H1 (cell line): ENCODE measurements at regions not wholly inside any gene's neighbourhood (a gene's known extent, or its start where the extent isn't known, plus 50 kb on each side); places are given as distances from the start of the nearest gene placed in this dataset.

Experiments
- CTCF ChIA-PET: fragments of 300-600 bp; sonication (Branson Sonifier 250); formaldehyde crosslinking; loops from one replicate; lab custom pipeline; 2021; ENCODE audit not compliant: partially characterized antibody; lab: Charles Lee
- POLR2A ChIA-PET: fragments of 300-600 bp; sonication (Branson Sonifier 250); formaldehyde crosslinking; loops from one replicate; lab custom pipeline; 2021; ENCODE audit warnings: inconsistent platforms; ENCODE audit not compliant: partially characterized antibody; lab: Charles Lee
- DNase-seq, 2 experiments: peaks; one replicate each; pipeline versions ENCODE4 v3.0.0 to v3.0.0-alpha.2; 2010 to 2022; ENCODE audit warnings: low spot score in 2 of 2, low read depth in 1 of 2, mixed read lengths in 1 of 2
- FAIRE-seq: peaks from 2 replicates; lab custom pipeline; 2011; peaks lifted over from hg19 to GRCh38; lab: Jason Lieb, UNC
- H2AFZ ChIP-seq: 2 replicates; pipeline ENCODE4 v1.8.1; 2012; ENCODE audit warnings: low read length, inconsistent platforms
- H2AK5ac ChIP-seq: 2 replicates; pipeline ENCODE4 v1.6.1; 2013; ENCODE audit warnings: low read depth, low read length
- H2BK120ac ChIP-seq: replicated peaks from 2 replicates; pipeline ENCODE3; 2013; ENCODE audit warnings: low read depth, low read length, inconsistent platforms
- H2BK12ac ChIP-seq: 2 replicates; pipeline ENCODE4 v1.6.1; 2013; ENCODE audit warnings: low read depth, low read length
- H2BK15ac ChIP-seq: 2 replicates; pipeline ENCODE4 v1.6.1; 2013; ENCODE audit warnings: low read length
- H2BK20ac ChIP-seq: 2 replicates; pipeline ENCODE4 v1.6.1; 2013; ENCODE audit warnings: low read length
- H2BK5ac ChIP-seq: 2 replicates; pipeline ENCODE4 v1.6.1; 2013; ENCODE audit warnings: low read depth, low read length
- H3K14ac ChIP-seq: 2 replicates; pipeline ENCODE4 v1.6.1; 2013; ENCODE audit warnings: inconsistent platforms; ENCODE audit not compliant: insufficient read length
- H3K18ac ChIP-seq: 2 replicates; pipeline ENCODE4 v1.6.1; 2013; ENCODE audit warnings: low read length; ENCODE audit errors: extremely low read depth
- H3K23ac ChIP-seq: 2 replicates; pipeline ENCODE4 v1.6.1; 2013; ENCODE audit warnings: inconsistent platforms; ENCODE audit not compliant: insufficient read length
- H3K23me2 ChIP-seq: 2 replicates; pipeline ENCODE4 v1.6.1; 2013; ENCODE audit warnings: low read depth, low read length
- H3K27ac ChIP-seq: 2 replicates; pipeline ENCODE4 v1.6.1; 2011; ENCODE audit warnings: low read depth, low read length, inconsistent platforms
- H3K27me3 ChIP-seq, 4 experiments: replicated peaks in 1 of 4; 1 replicate in 1 of 4; 2 replicates in 3 of 4; pipeline versions ENCODE4 v1.6.1 to v1.8.1; 2011 to 2013; ENCODE audit warnings: low read length in 3 of 4, mild to moderate bottlenecking in 3 of 4, inconsistent platforms in 2 of 4, mixed read lengths in 2 of 4, moderate library complexity in 1 of 4; ENCODE audit not compliant: control insufficient read depth in 3 of 4, insufficient read depth in 3 of 4; ENCODE audit errors: extremely low read depth in 1 of 4
- H3K36me3 ChIP-seq, 4 experiments: 2 replicates each; pipeline versions ENCODE4 v1.6.1 to v1.8.1; 2011 to 2013; ENCODE audit warnings: mild to moderate bottlenecking in 4 of 4, low read length in 3 of 4, moderate library complexity in 2 of 4, control low read depth in 1 of 4, inconsistent platforms in 1 of 4; ENCODE audit not compliant: insufficient read depth in 4 of 4, control insufficient read depth in 2 of 4
- H3K4ac ChIP-seq: replicated peaks from 2 replicates; pipeline ENCODE3; 2013; ENCODE audit warnings: low read length, low read depth, mixed read lengths, inconsistent platforms; ENCODE audit not compliant: insufficient read length
- H3K4me1 ChIP-seq, 4 experiments: replicated peaks in 1 of 4; 1 replicate in 1 of 4; 2 replicates in 3 of 4; pipeline versions ENCODE4 v1.6.1 to v1.8.1; 2011 to 2013; ENCODE audit warnings: low read length in 3 of 4, inconsistent platforms in 2 of 4, mixed read lengths in 1 of 4; ENCODE audit not compliant: insufficient read depth in 4 of 4, control insufficient read depth in 3 of 4
- H3K4me2 ChIP-seq, 2 experiments: 2 replicates each; pipeline versions ENCODE4 v1.6.1 to v1.8.1; 2011 to 2013; ENCODE audit warnings: low read depth in 2 of 2, low read length in 2 of 2, control low read depth in 1 of 2, inconsistent platforms in 1 of 2, mild to moderate bottlenecking in 1 of 2; ENCODE audit not compliant: insufficient read depth in 1 of 2
- H3K4me3 ChIP-seq, 4 experiments: fragments of 200-600, 300-600 bp in 1 of 4; sonication (generic), shearing (Covaris generic), sonication (Bioruptor Twin) in 1 of 4; 2 replicates each; pipeline versions ENCODE4 v1.5.1 to v1.8.1; 2011 to 2016; ENCODE audit warnings: low read length in 4 of 4, low read depth in 3 of 4, control low read depth in 2 of 4, inconsistent platforms in 2 of 4, mild to moderate bottlenecking in 2 of 4, mixed read lengths in 1 of 4, moderate library complexity in 1 of 4; ENCODE audit not compliant: insufficient read depth in 2 of 4; ENCODE audit errors: extremely low read depth in 1 of 4
- H3K56ac ChIP-seq: replicated peaks from 2 replicates; pipeline ENCODE3; 2013; ENCODE audit warnings: low read depth, mild to moderate bottlenecking, mixed read lengths, low read length, inconsistent platforms; ENCODE audit not compliant: insufficient read length
- H3K79me1 ChIP-seq: 2 replicates; pipeline ENCODE4 v1.6.1; 2013; ENCODE audit warnings: low read depth, low read length, control low read depth
- H3K79me2 ChIP-seq, 2 experiments: 2 replicates each; pipeline versions ENCODE4 v1.6.1 to v1.8.1; 2012 to 2013; ENCODE audit warnings: low read length in 2 of 2, mild to moderate bottlenecking in 2 of 2, inconsistent platforms in 1 of 2; ENCODE audit not compliant: insufficient read depth in 2 of 2, control insufficient read depth in 1 of 2
- H3K9ac ChIP-seq, 4 experiments: replicated peaks in 1 of 4; 1 replicate in 1 of 4; 2 replicates in 3 of 4; pipeline versions ENCODE4 v1.6.1 to v1.8.1; 2011 to 2013; ENCODE audit warnings: low read depth in 3 of 4, low read length in 3 of 4, control low read depth in 2 of 4, mild to moderate bottlenecking in 2 of 4, moderate library complexity in 2 of 4, inconsistent platforms in 1 of 4; ENCODE audit errors: extremely low read depth in 1 of 4
- H3K9me3 ChIP-seq, 2 experiments: 2 replicates each; pipeline versions ENCODE4 v1.6.1 to v1.8.1; 2012 to 2013; ENCODE audit warnings: mild to moderate bottlenecking in 2 of 2, moderate library complexity in 2 of 2, control low read depth in 1 of 2, inconsistent platforms in 1 of 2, low read depth in 1 of 2, low read length in 1 of 2, mixed read lengths in 1 of 2; ENCODE audit not compliant: insufficient read depth in 2 of 2
- H4K20me1 ChIP-seq, 2 experiments: replicated peaks in 1 of 2; 2 replicates each; pipeline versions ENCODE3 to v1.8.1; 2011 to 2013; ENCODE audit warnings: inconsistent platforms in 2 of 2, low read length in 2 of 2, mild to moderate bottlenecking in 1 of 2; ENCODE audit not compliant: insufficient read depth in 2 of 2, control insufficient read depth in 1 of 2
- H4K5ac ChIP-seq: 2 replicates; pipeline ENCODE4 v1.6.1; 2013; ENCODE audit warnings: low read length, low read depth, mixed read lengths, inconsistent platforms; ENCODE audit not compliant: insufficient read length
- H4K8ac ChIP-seq: 2 replicates; pipeline ENCODE4 v1.8.0; 2013; ENCODE audit warnings: mild to moderate bottlenecking, moderate library complexity, low read length, inconsistent platforms; ENCODE audit not compliant: insufficient read depth; ENCODE audit errors: extremely low read depth
- H4K91ac ChIP-seq: replicated peaks from 2 replicates; pipeline ENCODE3; 2013; ENCODE audit warnings: low read length, mixed read lengths, inconsistent platforms; ENCODE audit not compliant: insufficient read length
- BRCA1 ChIP-seq: IDR thresholded peaks from 2 replicates; pipeline ENCODE4 v1.6.1; 2012; ENCODE audit warnings: low read depth, low read length, improper control_type of control experiment
- CREB1 ChIP-seq: IDR thresholded peaks from 2 replicates; pipeline ENCODE4 v1.6.1; 2012; ENCODE audit warnings: inconsistent platforms
- CTBP2 ChIP-seq: IDR thresholded peaks from 2 replicates; pipeline ENCODE4 v1.7.0; 2011; ENCODE audit warnings: borderline replicate concordance, mild to moderate bottlenecking, moderate library complexity, mixed read lengths, low read length; ENCODE audit not compliant: insufficient read depth, insufficient read length
- FOSL1 ChIP-seq: IDR thresholded peaks from 2 replicates; pipeline ENCODE4 v1.6.1; 2011; ENCODE audit warnings: mild to moderate bottlenecking, low read depth, low read length, moderate library complexity; ENCODE audit not compliant: insufficient read depth
- GABPA ChIP-seq: IDR thresholded peaks from 2 replicates; pipeline ENCODE4 v1.6.1; 2011; ENCODE audit warnings: mild to moderate bottlenecking, low read length, moderate library complexity, borderline replicate concordance; ENCODE audit not compliant: insufficient read depth
- HDAC2 ChIP-seq, 2 experiments: fragments of 300-600 bp in 1 of 2; sonication (generic) in 1 of 2; IDR thresholded peaks; 2 replicates each; pipeline ENCODE4 v1.6.1; 2011 to 2012; ENCODE audit warnings: low read depth in 2 of 2, low read length in 2 of 2, mild to moderate bottlenecking in 2 of 2, moderate library complexity in 2 of 2, borderline replicate concordance in 1 of 2, inconsistent platforms in 1 of 2
- JUN ChIP-seq: IDR thresholded peaks from 2 replicates; pipeline ENCODE4 v1.6.1; 2011; ENCODE audit warnings: low read depth, mild to moderate bottlenecking, improper control_type of control experiment, low read length
- JUND ChIP-seq: IDR thresholded peaks from 2 replicates; pipeline ENCODE4 v1.6.1; 2011; ENCODE audit warnings: mild to moderate bottlenecking, improper control_type of control experiment, low read length
- MAX ChIP-seq: IDR thresholded peaks from 2 replicates; pipeline ENCODE4 v1.6.1; 2012; ENCODE audit warnings: inconsistent platforms
- NRF1 ChIP-seq: IDR thresholded peaks from 2 replicates; pipeline ENCODE4 v1.6.1; 2011; ENCODE audit warnings: mild to moderate bottlenecking, low read depth, low read length, improper control_type of control experiment
- RFX5 ChIP-seq: IDR thresholded peaks from 2 replicates; pipeline ENCODE4 v1.6.1; 2011; ENCODE audit warnings: low read depth, low read length, improper control_type of control experiment, borderline replicate concordance
- SIX5 ChIP-seq: IDR thresholded peaks from 2 replicates; pipeline ENCODE4 v1.6.1; 2011; ENCODE audit warnings: mild to moderate bottlenecking, low read depth, low read length
- SUZ12 ChIP-seq: fragments of 200-600 bp; sonication (generic); IDR thresholded peaks from 2 replicates; pipeline ENCODE4 v1.6.1; 2012; ENCODE audit warnings: mild to moderate bottlenecking, inconsistent platforms, low read length, moderate library complexity, mixed read lengths
- TEAD4 ChIP-seq: IDR thresholded peaks from 2 replicates; pipeline ENCODE4 v1.6.1; 2012; ENCODE audit warnings: low read depth, low read length, inconsistent platforms, mixed read lengths
- WGBS, 2 experiments: shearing (Covaris generic) in 1 of 2; methylation state at CpG; one replicate each; pipeline versions ENCODE4 v1.1.6 to v1.1.7; 2013 to 2015; ENCODE audit warnings: low lambda C conversion rate in 2 of 2, mixed read lengths in 2 of 2, inconsistent platforms in 1 of 2, low coverage in 1 of 2, missing lambda C conversion rate in 1 of 2; ENCODE audit not compliant: insufficient replicate concordance in 2 of 2, insufficient coverage in 1 of 2, insufficient read length in 1 of 2; ENCODE audit errors: extremely low coverage in 1 of 2, missing lambda C conversion rate in 1 of 2; 5-methylcytosine and 5-hydroxymethylcytosine counted together

GRCh38 chr11:36724742-36725385 is 126.8 kb upstream of the RAG2 start:
- no peaks in the 10 kb centered on the region for H3K79me1 ChIP-seq
- no peak overlapping the region for H4K8ac ChIP-seq
- H3K9me3 ChIP-seq: no peaks in the 10 kb centered on the region
- no peak overlapping the region for H2BK15ac ChIP-seq
- no peak overlapping the region for H2BK5ac ChIP-seq
- no peak overlapping the region for H3K56ac ChIP-seq
- DNase-seq (no peak), FAIRE-seq (no peak)
- H3K23me2 ChIP-seq: no peaks in the 10 kb centered on the region
- H2AK5ac ChIP-seq: no peak overlapping the region
- H3K4me1 ChIP-seq: no peaks in the 10 kb centered on the region; a peak in 1 of 7 replicates
- H3K79me2 ChIP-seq: no peaks in the 10 kb centered on the region
- no peaks in the 10 kb centered on the region for H4K20me1 ChIP-seq
- H3K27me3 ChIP-seq: peaks cover 2 to 7% (median 4%) of the 10 kb centered on the region in 4 experiments; a peak in 4 of 7 replicates
- no peak overlapping the region for H3K23ac ChIP-seq
- H3K4ac ChIP-seq: no peak overlapping the region
- H4K91ac ChIP-seq: no peak overlapping the region
- no peak overlapping the region for H3K9ac ChIP-seq
- H2BK12ac ChIP-seq: no peak overlapping the region
- no peak overlapping the region for H3K4me2 ChIP-seq
- H3K14ac ChIP-seq: no peak overlapping the region
- H2AFZ ChIP-seq: no peak overlapping the region
- no peak overlapping the region for H4K5ac ChIP-seq
- no peak overlapping the region for H2BK120ac ChIP-seq
- POLR2A ChIA-PET: no interaction called here
- no peaks in the 10 kb centered on the region for H3K36me3 ChIP-seq
- H3K18ac ChIP-seq: no peak overlapping the region
- CTCF ChIA-PET: interaction anchor here (1.0 to 9.8 kb wide), 5 partner anchors 11 to 24 kb away, joined by 3 to 80 read pairs (median 5); no protein-coding TSS in a partner anchor
- H3K27ac ChIP-seq: no peak overlapping the region
- H3K4me3 ChIP-seq: no peak overlapping the region
- no peak overlapping the region for H2BK20ac ChIP-seq
- 94% methylated on average over 5 of the region's 5 CpGs; no CpG with 5 or more reads in 1 of the 2 experiments for WGBS, 2 experiments
- no peak for TF ChIP-seq BRCA1
- no peak for TF ChIP-seq SIX5
- no peak for TF ChIP-seq FOSL1
- TF ChIP-seq CREB1: no peak
- no peak for TF ChIP-seq GABPA
- no peak for TF ChIP-seq JUND
- no peak for TF ChIP-seq TEAD4
- TF ChIP-seq JUN: no peak
- TF ChIP-seq CTBP2: no peak
- TF ChIP-seq NRF1: no peak
- no peak for TF ChIP-seq MAX
- no peak for TF ChIP-seq RFX5
- no peak for TF ChIP-seq HDAC2 (IDR thresholded peaks at IDR 0.05; ENCODE audit: borderline replicate concordance in 1 of 2, low read depth in 2 of 2, low read length in 2 of 2)
- no peak for TF ChIP-seq SUZ12
